ENCODE measurements at regions not wholly inside any gene's neighbourhood (a gene's known extent, or its start where the extent isn't known, plus 50 kb on each side); places are given as distances from the start of the nearest gene placed in this dataset.

GRCh38 chr1:193697776-193698175 lies 511.4 kb upstream of the B3GALT2 start:
- H3K9me3 Mint-ChIP-seq (ENCODE audit: low read depth), result no peaks in the 10 kb centered on the region
- peaks cover 2% of the 10 kb centered on the region for H3K36me3 Mint-ChIP-seq
- no peak overlapping the region for H3K4me3 Mint-ChIP-seq
- H3K27ac Mint-ChIP-seq, result no peak overlapping the region
- H3K4me1 Mint-ChIP-seq (ENCODE audit: low read depth), result peaks cover 20% of the 10 kb centered on the region
- no peaks in the 10 kb centered on the region for H3K27me3 Mint-ChIP-seq

GRCh38 chr1:193697115-193697762 lies 510.8 kb upstream of the B3GALT2 start:
- Mint-ChIP-seq H3K27me3 (no peaks in the 10 kb centered on the region), H3K4me1 (ENCODE audit: low read depth) (peaks cover 20% of the 10 kb centered on the region), H3K4me3 (no peak overlapping the region), H3K9me3 (ENCODE audit: low read depth) (no peaks in the 10 kb centered on the region), H3K27ac (no peak overlapping the region), H3K36me3 (peaks cover 2% of the 10 kb centered on the region)

DNA sequence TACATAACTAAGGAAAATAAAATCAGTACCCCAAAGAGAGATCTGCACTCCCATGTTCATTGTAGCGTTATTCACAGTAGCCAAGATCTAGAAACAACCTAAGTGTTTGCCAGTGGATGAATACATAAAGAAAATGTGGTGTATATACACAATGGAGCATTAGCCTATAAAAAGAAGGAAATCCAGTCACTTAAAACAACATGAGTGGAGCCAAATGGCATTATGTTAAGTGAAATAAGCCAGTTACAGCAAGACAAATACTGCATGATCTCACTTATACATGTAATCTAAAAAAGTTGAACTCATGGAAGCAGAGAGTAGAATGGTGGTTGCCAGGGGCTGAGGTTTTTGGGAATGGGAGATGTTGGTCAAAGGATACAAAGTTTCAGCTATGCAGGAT lies 508.3 kb upstream of the B3GALT2 start:
- H3K27ac Mint-ChIP-seq, result no peak overlapping the region
- no peaks in the 10 kb centered on the region for H3K27me3 Mint-ChIP-seq
- no peak overlapping the region for H3K4me3 Mint-ChIP-seq
- H3K36me3 Mint-ChIP-seq, result no peaks in the 10 kb centered on the region
- no peaks in the 10 kb centered on the region for H3K9me3 Mint-ChIP-seq (ENCODE audit: low read depth)
- no peaks in the 10 kb centered on the region for H3K4me1 Mint-ChIP-seq (ENCODE audit: low read depth)

- H3K9me3 Mint-ChIP-seq (ENCODE audit: low read depth), result no peaks in the 10 kb centered on the region
- H3K36me3 Mint-ChIP-seq, result peaks cover 5% of the 10 kb centered on the region
- no peak overlapping the region for H3K27ac Mint-ChIP-seq
- H3K4me1 Mint-ChIP-seq (ENCODE audit: low read depth), result no peaks in the 10 kb centered on the region
- H3K27me3 Mint-ChIP-seq, result no peaks in the 10 kb centered on the region
- H3K4me3 Mint-ChIP-seq, result no peak overlapping the region
These were observed 499.6 kb upstream of the B3GALT2 start for GRCh38 chr1:193685986-193686385.

DNA sequence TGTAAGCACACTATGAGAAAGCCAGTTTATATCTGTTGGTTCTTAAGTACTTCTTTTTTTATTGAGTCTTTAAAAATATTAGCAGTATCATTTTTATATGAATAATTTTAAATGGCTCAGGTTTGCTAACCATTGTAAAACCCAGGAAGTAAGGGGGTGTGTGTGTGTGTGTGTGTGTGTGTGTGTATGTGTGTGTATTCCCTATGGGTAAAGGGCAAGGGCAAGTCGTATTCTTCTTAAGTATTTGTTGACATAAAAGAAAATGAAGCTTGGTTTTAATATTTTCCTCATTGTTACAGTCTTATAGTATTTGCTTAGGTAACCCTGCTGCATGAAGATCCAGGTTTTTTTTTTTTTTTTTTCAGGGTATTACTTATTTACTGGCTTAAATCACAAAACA lies 495.0 kb upstream of the B3GALT2 start:
- Mint-ChIP-seq H3K27ac (no peak overlapping the region), H3K9me3 (ENCODE audit: low read depth) (no peaks in the 10 kb centered on the region), H3K4me3 (no peak overlapping the region), H3K27me3 (no peaks in the 10 kb centered on the region), H3K4me1 (ENCODE audit: low read depth) (no peaks in the 10 kb centered on the region), H3K36me3 (no peaks in the 10 kb centered on the region)

DNA sequence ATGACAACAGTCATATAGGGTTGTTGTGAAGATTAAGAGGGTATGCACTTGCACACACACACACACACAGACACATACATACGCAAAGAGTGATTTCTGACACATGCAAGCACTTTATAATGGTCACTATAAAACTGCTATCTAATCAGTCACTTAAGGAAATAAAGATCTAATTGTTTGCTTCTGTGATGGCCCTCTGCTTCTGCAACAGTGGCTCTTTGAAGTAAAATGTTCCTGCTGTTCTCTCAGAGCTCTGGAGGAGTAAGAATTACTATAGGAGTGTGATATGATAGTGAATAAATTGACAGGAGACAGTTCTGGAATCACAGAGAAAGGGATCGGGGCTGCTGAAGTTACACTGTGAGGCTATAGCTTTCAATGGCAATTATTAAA lies 494.5 kb upstream of the B3GALT2 start:
- H3K4me1 Mint-ChIP-seq (ENCODE audit: low read depth), result no peaks in the 10 kb centered on the region

GRCh38 chr1:193680247-193680923 lies 494.0 kb upstream of the B3GALT2 start:
- Mint-ChIP-seq H3K9me3 (ENCODE audit: low read depth) (no peaks in the 10 kb centered on the region), H3K36me3 (no peaks in the 10 kb centered on the region), H3K4me3 (no peak overlapping the region), H3K4me1 (ENCODE audit: low read depth) (no peaks in the 10 kb centered on the region), H3K27ac (no peak overlapping the region), H3K27me3 (no peaks in the 10 kb centered on the region)

More for the DNA sequence above, 494.5 kb upstream of the B3GALT2 start:
- Mint-ChIP-seq H3K27me3 (no peaks in the 10 kb centered on the region), H3K4me3 (no peak overlapping the region), H3K9me3 (ENCODE audit: low read depth) (no peaks in the 10 kb centered on the region), H3K27ac (no peak overlapping the region), H3K36me3 (no peaks in the 10 kb centered on the region)

- no peaks in the 10 kb centered on the region for H3K27me3 Mint-ChIP-seq
- H3K36me3 Mint-ChIP-seq, result no peaks in the 10 kb centered on the region
- peaks cover 4% of the 10 kb centered on the region for H3K9me3 Mint-ChIP-seq (ENCODE audit: low read depth)
- peaks cover 4% of the 10 kb centered on the region for H3K4me1 Mint-ChIP-seq (ENCODE audit: low read depth)
- no peak overlapping the region for H3K27ac Mint-ChIP-seq
- no peak overlapping the region for H3K4me3 Mint-ChIP-seq
These were observed 491.5 kb upstream of the B3GALT2 start for GRCh38 chr1:193677874-193678273.

DNA sequence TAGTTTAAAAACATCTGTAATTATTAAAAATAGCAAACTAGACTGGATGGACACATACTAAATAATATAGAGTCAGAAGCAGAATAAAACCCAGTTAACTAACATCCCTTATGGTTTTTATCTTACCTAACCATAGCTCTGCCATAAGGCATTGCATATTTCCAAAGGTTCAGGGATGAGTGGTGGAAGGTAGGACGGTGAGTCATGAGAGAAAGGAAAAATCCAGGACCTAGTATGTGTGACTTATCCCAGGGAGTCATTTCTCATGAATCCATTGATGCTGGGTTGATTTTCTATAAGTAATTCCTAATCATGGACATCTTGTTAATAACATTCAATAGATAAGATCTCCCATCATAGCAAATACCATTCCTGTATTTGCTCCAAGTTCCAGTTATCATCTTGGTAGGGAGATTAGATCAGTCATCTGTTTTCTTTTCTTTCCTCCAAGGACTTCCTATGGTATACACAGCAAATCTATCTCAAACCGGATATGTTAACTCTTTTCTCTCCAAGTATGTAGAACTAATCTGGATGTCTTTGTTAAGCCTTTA lies 490.7 kb upstream of the B3GALT2 start:
- H3K36me3 Mint-ChIP-seq, result no peaks in the 10 kb centered on the region
- H3K4me3 Mint-ChIP-seq, result no peak overlapping the region
- no peak overlapping the region for H3K27ac Mint-ChIP-seq
- no peaks in the 10 kb centered on the region for H3K27me3 Mint-ChIP-seq
- peaks cover 4% of the 10 kb centered on the region for H3K4me1 Mint-ChIP-seq (ENCODE audit: low read depth)
- peaks cover 4% of the 10 kb centered on the region for H3K9me3 Mint-ChIP-seq (ENCODE audit: low read depth)

- Mint-ChIP-seq H3K27me3 (no peaks in the 10 kb centered on the region), H3K36me3 (no peaks in the 10 kb centered on the region), H3K4me1 (ENCODE audit: low read depth) (peaks cover 4% of the 10 kb centered on the region), H3K4me3 (no peak overlapping the region), H3K9me3 (ENCODE audit: low read depth) (peaks cover 4% of the 10 kb centered on the region), H3K27ac (no peak overlapping the region)
These were observed 488.0 kb upstream of the B3GALT2 start for GRCh38 chr1:193674292-193674944.

DNA sequence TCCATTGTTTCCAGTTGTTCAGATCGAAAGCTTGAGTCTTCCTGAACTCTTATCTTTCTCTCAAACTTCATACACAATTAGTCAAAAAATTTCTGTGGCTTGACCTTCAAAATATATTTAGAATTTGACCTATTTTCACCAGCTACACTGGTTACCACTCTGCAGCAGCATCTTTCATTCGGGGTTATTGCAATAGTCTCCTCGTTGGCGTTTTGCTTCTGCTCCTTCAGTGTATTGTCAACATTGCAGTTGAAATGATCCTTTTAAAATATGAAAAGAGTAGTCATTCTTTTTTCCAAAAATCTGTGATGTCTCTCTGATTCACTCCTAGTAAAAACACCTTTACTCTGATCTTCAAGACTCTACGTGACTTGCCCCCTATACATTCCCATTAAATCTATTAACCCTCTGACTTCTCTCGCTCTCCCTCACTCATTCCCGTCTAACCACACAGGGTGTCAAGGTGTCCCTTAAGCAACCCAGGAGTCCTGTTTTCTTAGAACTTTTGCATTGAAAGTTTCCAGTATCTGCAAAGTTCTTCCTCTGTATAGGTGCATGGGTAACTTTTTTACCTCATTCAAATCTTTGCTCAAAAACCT lies 480.2 kb upstream of the B3GALT2 start:
- H3K4me3 Mint-ChIP-seq, result no peak overlapping the region
- H3K36me3 Mint-ChIP-seq, result no peaks in the 10 kb centered on the region
- H3K4me1 Mint-ChIP-seq (ENCODE audit: low read depth), result no peaks in the 10 kb centered on the region
- no peak overlapping the region for H3K27ac Mint-ChIP-seq
- no peaks in the 10 kb centered on the region for H3K27me3 Mint-ChIP-seq
- peaks cover 2% of the 10 kb centered on the region for H3K9me3 Mint-ChIP-seq (ENCODE audit: low read depth)

- no peaks in the 10 kb centered on the region for H3K36me3 Mint-ChIP-seq
- H3K27me3 Mint-ChIP-seq, result no peaks in the 10 kb centered on the region
- no peak overlapping the region for H3K4me3 Mint-ChIP-seq
- H3K27ac Mint-ChIP-seq, result no peak overlapping the region
- H3K4me1 Mint-ChIP-seq (ENCODE audit: low read depth), result no peaks in the 10 kb centered on the region
- H3K9me3 Mint-ChIP-seq (ENCODE audit: low read depth), result peaks cover 2% of the 10 kb centered on the region
These were observed 477.6 kb upstream of the B3GALT2 start for GRCh38 chr1:193663965-193664364.

- H3K4me3 Mint-ChIP-seq, result no peak overlapping the region
- no peak overlapping the region for H3K27ac Mint-ChIP-seq
- H3K4me1 Mint-ChIP-seq (ENCODE audit: low read depth), result no peaks in the 10 kb centered on the region
- no peaks in the 10 kb centered on the region for H3K9me3 Mint-ChIP-seq (ENCODE audit: low read depth)
- H3K36me3 Mint-ChIP-seq, result no peaks in the 10 kb centered on the region
- no peaks in the 10 kb centered on the region for H3K27me3 Mint-ChIP-seq
These were observed 475.6 kb upstream of the B3GALT2 start for GRCh38 chr1:193662030-193662429.

GRCh38 chr1:193661385-193661784 lies 475.0 kb upstream of the B3GALT2 start:
- Mint-ChIP-seq H3K27me3 (no peaks in the 10 kb centered on the region), H3K36me3 (peaks cover 2% of the 10 kb centered on the region), H3K27ac (no peak overlapping the region), H3K9me3 (ENCODE audit: low read depth) (no peaks in the 10 kb centered on the region), H3K4me1 (ENCODE audit: low read depth) (no peaks in the 10 kb centered on the region), H3K4me3 (no peak overlapping the region)

GRCh38 chr1:193660428-193660827 lies 474.0 kb upstream of the B3GALT2 start:
- Mint-ChIP-seq H3K4me1 (ENCODE audit: low read depth) (no peaks in the 10 kb centered on the region), H3K27me3 (no peaks in the 10 kb centered on the region), H3K4me3 (no peak overlapping the region), H3K9me3 (ENCODE audit: low read depth) (no peaks in the 10 kb centered on the region), H3K27ac (no peak overlapping the region), H3K36me3 (peaks cover 2% of the 10 kb centered on the region)

Measured in activated naive CD8-positive, alpha-beta T cell (primary cell).